HG03520 (cell line): ENCODE measurements at regions not wholly inside any gene's neighbourhood (a gene's known extent, or its start where the extent isn't known, plus 50 kb on each side); places are given as distances from the start of the nearest gene placed in this dataset.

ENCODE experiments used
- ATAC-seq: cut with Tn5 transposase; IDR thresholded peaks from one replicate; pipeline ENCODE4 v1.9.1; 2021; ENCODE audit warnings: mild to moderate bottlenecking, moderate library complexity; ENCODE audit not compliant: unreplicated experiment

DNA sequence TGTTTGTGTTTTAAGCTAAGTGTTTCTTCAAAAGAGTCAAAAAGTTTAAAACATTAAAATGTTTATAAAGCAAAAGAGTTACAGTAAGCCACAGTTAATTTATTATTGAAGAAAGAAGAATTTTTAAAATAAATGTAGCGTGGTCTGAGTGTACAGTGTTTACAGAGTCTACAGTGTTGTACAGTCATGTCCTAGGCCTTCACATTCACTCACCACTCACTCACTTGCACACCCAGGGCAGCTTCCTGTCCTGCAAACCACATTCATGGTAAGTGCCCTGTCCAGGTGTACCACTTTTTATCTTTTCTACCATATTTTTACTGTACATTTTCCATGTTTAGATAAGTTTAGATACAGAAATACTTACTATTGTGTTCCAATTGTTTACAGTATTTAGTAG is 239.7 kb upstream of the AGA start:
- no peak for ATAC-seq

DNA sequence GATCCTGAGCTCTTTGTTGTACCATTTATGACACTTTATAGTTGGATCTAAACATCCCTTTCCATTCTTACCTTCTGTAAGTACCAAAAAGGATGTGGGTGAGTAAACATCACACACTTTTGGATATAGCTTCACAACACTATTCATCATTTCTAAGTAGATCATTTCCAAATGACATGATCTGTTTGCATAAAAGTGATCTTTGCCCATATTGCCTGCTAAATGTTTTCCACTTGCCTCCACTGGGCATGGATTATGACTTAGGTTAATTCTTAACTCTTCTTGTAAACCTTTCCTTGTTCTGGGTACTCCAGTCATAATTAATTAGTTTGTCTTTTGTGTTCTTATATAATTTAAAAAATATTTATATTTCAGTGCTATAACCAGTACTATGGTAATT is 244.9 kb upstream of the AGA start:
- ATAC-seq: no peak

DNA sequence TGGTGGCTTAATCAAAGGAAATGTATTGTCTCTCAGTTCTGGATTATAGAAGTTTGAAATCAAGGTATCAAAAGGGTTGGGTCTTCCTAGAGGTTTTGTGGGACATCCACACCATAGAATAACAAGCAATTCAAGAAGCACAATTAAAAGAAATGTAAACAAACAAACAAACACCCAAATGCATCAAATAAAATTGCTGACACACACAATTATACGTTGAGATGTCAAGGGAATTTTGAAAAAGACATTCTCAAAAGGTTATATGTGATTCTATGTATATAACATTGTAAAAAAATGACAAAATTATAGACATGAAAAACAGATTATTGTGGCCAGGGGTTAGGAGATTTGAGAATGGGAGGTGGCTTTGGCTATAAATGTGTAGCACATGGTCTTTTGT is 250.7 kb upstream of the AGA start:
- ATAC-seq: no peak

DNA sequence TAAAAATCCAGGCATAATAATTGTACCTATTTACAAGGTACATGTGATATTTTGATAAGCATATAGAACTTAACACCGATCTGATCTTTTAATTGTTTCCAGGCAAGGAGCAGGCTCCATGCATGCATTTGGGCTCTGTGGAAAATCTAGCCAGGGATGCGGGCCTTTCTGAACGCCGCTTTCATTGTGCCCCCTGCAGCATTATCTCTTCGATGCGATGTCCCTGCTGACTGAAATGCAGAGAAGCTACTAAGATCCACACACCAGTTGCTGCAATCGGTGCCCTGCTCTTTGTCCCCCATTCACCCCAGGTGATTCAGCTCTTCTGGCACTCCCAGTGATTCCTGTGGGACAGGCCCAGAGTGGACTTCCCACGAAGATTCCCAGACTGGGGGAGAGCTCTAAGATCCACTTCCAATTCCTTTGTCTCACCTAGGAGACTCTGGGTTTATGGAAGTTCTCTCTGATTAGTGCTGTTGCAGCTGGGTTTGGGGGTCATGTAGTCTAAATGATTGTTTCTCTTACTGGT is 254.3 kb upstream of the AGA start:
- ATAC-seq: no peak

DNA sequence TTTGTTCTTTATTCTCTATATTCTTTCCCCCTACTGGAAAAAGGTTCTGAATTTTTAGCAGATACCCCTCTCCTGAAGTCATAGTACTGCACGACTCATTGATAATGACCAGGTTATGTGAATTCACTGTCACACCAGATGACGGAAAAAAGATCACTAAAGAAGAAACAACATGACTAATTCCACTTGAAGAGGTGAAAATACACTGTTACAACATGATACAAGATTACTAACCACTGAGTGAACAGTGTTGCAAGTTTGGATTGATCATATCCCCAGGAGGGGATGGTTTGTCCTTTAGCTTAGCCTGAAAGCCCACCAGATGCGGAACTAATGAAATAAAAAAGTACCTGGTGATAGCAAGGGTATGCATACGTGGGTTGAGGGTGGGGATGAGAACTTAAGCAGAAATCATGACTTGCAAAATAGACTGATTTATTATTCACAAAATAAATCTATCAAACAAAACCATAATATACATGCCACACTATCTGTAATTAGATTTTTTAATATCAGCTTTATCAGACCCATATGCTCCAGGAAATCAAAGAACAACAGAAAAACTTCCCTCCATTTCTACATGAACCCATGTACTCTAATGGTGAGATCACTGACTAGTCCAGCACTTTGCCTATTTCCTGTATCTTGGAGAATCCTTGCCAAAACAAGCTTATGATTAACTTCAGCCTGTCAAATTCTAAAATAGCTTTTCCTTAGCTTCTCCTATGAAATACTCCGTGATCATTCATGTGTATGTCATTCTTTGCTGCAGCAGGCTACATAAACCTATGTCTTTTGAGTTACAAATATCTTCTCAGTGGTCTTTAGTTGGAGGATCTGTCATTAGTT is 257.4 kb upstream of the AGA start:
- ATAC-seq: no peak

DNA sequence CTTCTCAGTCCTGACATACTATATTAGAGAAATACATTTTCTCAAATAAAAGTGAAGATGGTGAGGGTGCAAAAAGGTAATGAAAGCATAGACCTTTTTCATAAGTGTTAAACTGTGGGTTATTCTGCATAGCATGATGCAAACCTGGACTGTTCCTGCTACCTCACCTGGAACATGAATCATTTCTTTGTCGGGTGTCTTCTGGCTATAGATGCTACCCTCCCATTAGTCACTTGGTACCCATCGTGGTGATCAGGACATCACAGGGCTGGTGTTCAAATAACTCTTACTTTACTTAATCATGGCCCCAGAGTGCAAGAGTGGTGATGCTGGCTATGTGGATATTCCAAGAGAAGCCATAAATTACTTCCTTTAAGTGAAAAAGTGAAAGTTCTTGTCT is 264.7 kb upstream of the AGA start:
- no peak for ATAC-seq

DNA sequence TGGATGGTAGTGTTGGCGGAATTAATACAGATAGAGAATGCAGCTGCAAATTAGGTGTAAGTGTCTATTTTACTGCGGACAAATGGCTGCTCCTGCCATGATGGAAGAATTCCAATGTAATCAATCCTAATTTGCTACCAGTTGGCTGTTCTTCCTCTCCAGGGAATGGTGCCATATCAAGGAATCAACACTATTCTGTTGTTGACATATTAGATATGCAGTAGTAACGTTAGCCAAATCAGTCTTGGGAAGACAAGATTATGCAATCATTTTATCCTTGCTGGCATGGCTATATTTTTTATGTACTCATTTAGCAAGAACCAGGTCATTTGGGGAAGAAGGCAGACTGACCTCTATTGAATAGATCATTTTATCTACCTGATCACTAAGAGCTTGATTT is 271.2 kb upstream of the AGA start:
- ATAC-seq: no peak

DNA sequence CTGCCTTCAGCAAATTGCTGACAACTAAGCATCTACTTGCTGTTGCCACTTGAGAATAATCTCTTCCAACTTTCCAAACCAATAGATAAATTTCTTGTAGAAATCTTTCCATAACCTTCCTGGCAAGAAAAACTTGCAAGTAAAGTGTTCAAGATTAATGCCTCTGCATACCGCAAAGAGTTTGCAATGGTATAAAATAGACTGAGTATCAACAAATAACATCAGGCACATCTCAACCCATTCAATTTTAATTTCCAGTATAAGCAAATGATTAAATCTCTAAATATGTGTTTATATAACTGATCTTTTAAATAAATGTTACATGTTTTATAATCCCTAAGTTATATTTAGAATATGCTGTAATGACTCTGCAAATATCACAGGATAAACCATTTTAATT is 275.2 kb upstream of the AGA start:
- no peak for ATAC-seq

DNA sequence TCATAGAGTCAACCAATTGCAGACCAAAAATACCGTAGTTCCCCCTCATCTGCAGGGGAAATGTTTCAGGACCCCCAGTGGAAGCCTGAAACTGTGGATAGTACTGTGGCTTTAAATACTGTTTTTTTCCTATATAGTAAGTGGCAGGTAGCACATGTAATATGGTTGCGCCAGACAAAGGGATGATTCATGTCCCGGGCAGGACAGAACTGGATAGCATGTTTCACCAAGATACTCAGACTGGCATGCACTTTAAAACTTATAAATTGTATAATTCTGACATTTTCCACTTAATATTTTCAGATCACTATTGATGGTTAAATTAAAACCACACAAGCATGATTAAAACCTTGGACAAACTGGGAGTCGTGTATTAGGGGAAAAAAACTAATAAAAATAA is 276.3 kb upstream of the AGA start:
- ATAC-seq: no peak

DNA sequence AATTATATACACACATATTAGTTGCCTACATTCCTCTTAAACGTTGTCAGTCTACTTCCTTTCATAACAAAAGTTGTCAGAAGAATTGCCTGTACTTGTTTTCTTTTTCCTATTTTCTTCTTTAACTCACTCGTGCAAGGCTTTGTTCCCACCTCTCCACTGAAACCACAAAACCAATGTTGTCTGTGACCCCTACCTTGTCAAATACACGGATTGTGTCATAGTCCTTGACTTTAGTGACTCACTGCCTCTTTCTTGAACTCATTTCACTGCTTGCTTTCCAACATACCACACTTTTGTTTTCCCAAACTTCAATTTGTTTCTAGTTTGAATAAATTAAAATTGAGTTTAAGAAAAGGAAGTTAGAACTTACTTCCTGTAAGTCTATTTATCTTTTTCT is 283.9 kb upstream of the AGA start:
- ATAC-seq: no peak

DNA sequence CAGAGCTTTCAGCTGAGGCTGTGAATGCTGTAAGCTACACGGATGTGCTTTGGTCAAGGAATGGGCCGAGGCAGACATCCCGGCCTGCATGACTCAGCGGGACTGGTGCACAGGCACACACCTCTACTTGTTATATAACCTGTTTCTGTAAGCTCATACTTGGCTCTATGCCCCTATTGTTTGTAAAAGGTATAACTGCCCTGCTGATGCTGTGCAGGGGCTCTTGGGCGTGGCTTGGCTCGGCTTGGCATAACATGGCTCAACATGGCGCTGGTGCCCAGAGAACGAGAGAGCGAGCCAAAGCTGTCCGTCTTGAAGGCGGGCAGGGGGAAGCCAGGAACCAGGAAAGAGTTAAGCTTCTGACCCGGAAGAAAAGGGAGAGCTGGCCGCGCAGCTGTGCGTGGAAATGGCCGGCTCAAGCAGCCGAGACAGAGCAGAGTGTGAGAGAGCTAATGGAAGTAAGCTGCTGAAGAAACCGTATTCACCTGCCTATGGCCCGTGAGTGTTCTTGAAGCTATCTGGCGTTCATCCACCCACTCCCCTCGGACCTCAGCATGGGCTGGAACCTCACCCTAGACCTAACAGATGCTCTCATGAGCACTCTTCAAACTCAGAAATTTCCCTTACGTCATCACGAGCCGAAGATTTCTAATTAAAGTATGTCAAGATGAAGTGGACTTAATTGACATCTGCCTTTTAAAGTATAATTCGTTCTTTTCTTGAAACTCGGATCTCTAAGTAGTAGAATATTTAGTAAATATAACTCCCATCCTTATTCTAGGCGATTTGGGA is 286.3 kb upstream of the AGA start:
- ATAC-seq: no peak

DNA sequence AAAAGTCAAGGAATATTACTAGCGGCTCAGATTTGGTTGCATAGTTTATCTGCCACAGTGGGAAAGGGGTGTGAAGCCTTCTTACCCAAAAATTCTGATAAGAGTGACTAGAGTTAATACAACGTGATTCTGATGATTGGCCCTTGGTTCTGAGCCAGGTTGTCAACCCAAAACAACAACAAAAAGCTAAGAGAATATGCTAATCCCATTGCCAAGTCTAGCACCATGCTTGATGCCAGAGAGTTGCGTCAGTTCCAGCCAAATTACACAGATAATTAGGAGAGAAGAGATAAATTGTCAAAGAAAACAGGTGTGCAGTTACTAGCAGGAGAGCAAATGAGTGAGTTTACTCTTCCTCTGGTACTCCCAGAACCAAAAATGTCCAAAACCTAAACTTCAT is 287.4 kb upstream of the AGA start:
- no peak for ATAC-seq

DNA sequence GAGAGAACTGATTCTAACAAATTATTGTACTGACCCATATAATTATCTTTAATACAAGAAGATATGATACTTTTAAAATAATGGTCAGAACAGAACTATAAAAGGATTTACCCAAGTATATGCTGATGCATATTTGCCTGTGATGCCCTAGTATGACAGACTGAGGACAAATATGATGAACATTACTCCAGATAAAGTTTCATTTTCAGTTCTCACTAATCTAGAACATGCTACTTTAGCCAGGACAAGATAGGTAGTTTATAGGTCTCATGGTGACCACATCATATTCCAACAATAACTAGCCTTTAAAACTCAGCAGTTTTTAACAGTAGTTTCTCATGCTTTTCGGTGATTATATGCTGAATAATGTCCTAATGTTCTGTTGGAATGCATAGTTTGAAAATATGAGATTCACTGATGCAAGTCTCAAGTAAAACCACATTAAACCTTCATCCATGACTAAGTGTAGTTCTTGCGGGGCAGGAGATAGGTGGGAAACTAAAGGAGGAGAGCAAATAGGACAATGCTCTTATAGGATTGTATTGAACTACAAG is 295.2 kb upstream of the AGA start:
- no peak for ATAC-seq

DNA sequence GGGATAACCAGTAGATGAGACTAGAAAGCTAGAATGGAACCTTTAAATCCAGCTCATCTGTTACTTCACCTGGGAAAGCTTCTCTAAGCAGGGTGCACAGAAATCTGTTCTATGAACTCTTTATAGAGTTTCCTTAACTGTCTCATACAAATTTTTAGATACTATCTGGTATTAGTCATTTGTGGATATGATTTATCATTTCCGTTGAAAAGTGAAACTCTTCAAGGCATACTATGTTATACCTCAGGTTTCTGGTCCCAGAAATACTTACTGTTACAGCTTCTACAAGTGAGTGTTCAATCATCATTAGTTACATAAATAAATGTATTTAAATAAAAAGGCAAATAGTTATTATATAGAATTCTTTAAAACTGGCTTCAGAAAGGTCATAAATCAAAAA is 298.3 kb upstream of the AGA start:
- no peak for ATAC-seq

DNA sequence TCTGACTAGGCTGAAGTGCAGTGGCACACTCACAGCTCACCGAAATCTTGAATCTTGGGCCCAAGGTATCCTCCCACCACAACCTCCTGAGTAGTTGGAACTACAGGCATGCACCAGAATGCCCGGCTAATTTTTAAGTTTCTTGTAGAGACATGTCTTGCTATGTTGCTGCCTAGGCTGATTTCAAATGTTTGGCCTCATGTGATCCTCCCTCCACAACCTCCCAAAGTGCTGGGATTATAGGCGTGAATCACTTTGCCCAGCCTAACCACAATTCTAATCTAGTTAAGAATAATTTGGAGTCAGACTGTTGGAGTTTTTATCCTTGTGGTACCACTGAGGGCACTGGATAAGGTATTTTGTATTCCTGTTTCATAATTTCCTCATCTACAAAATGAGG is 317.5 kb upstream of the AGA start:
- ATAC-seq: no peak

DNA sequence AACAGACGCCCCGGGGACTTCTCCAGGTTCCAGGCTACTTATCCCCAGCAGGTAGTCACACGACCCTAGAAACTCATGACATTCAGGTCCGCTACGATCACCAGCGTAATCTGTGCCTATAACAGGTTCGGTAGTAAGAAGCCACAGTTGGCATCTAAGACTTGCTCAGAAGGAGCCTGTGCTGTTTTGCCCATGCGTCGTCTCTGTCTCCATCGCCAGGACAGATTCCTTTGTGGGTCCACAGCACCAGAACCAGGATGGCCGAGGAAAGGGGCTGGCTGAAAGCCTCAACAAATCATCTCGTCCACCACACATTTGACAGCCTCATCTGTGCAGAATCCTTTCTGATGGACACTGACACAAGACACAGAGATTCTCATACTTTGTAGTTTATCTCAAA is 319.5 kb upstream of the AGA start:
- no peak for ATAC-seq

DNA sequence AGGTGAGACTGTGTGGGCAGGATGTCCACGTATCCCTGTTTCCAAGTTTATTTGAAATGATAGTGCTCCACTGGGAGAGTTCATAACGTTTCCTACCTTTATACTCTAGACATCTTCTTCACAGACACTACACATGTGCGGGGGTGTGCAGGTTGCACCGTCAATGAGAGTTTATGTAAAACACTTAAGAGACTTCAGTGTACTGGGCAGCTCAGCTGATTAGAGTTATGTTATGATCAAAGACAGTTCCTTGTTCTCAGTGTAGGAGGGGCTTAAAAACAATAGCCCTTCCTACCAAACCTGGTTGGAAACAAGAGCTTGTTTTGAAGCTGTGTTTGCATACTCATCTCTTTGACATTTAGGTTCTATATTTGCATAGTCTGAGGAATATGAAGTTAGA is 326.9 kb upstream of the AGA start:
- no peak for ATAC-seq

DNA sequence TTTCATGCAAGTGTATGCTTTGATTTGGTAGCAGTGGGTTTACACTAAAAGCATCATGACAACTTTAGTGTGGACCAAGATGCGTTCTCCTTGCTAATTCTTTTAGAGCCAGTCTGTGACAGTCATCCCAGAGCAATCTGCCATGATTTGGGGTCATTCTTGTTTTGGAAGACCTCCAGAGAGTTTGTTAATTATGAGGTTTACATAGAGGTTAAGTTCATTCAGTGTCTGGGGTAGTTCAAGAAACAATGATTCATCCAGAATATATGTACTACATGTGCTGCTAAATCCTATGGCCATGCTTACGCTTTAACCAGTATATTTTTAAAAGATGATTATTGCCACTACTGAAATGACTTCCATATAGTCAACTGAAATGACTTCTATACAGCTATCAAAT is 328.5 kb upstream of the AGA start:
- no peak for ATAC-seq

DNA sequence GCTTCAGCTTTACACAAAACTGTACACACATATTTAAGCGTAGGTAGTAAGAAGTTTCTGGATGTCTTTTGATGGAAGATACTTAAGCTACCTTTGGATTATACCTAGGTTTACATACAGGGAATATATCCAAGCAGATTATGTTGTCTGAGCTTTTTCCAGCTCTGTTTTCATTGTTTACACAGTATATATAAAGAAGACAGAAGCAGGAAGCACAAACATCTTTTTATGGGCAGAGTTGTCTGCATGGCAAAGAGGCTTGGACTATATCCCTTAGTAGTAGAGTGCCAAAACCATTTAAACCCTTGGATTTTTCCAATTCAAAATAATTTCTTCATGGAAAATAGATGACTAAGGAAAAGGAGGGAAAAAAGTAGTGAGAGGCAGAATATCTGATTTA is 329.4 kb upstream of the AGA start:
- no peak for ATAC-seq

DNA sequence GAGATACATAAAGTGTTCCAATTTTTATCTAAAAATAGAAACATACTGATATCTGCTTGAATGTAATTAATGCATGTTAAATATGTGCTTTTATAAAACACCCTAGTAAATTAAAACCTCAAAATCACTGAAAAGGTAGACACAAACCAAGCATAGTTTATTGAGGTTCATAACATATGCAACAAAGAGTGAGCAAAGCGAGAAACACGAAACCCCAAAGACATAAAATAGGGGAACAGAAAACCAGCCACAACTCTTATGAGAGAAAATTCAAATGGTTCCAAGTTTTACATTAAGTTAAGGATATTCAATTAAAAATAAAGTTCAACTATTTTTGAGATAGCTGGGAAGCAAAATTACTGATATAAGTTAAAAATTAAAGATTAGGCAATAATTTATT is 336.4 kb upstream of the AGA start:
- no peak for ATAC-seq

DNA sequence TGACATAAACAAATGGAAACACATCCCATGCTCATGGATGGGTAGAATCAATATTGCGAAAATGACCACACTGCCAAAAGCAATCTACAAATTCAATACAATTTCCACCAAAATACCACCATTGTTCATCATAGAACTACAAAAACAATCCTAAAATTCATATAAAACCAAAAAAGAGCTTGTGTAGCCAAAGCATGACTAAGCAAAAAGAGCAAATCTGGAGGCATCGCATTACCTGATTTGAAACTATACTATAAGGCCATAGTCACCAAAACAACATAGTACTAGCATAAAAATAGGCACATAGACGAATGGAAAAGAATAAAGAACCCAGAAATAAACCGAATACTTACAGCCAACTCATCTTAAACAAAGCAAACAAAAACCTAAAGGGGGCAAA is 342.8 kb upstream of the AGA start:
- ATAC-seq: no peak

DNA sequence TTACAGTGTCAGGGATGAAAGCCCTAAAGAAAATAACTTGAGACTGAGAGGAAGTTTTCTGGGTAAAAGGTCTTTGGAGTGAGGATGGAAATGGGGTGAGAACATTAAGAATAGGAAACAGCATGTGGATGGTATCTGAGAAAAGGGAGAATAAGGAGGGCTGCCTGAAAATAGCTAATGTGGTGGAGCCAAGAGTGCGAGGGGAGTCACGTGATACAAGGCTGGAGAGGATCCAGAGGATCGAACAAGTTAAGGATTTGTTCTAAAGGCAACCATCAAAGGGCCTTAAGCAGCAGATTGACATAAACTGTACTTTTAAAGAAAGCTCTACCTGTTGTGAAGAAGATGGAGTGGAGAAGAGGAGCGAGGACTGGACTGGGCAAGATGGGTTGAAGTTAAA is 347.4 kb upstream of the AGA start:
- ATAC-seq: no peak
